ENCODE measurements at regions not wholly inside any gene's neighbourhood (a gene's known extent, or its start where the extent isn't known, plus 50 kb on each side); places are given as distances from the start of the nearest gene placed in this dataset.

DNA sequence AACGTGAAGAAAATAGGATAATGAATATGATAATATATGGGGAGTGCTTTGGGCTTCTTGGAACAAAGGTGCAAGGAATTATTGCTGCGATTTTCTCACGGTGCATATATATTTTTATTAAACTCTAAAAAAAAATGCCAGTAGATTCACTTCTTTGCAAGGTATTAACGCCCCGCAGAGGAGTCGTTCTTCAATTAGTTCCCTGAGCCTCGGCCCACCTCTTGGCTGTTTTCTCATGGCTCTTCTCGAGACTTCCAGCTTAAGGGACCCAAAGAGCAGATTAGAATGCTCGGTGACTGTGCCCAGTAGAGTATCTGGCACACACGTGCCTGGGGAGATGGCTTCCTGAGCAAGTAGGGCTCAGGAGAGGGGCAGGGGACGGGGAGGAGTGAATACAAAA is 367.4 kb downstream of the MID1IP1 start:
- Histone ChIP-seq H3K27ac (ENCODE audit: insufficient read depth, low read length) (no peak overlapping the region), H3K9me1 (ENCODE audit: insufficient read depth, low read length) (no peaks in the 10 kb centered on the region), H4K91ac (ENCODE audit: insufficient read depth, low read depth, low read length) (no peak overlapping the region), H2BK15ac (ENCODE audit: low read depth, low read length) (no peak overlapping the region), H3K4ac (ENCODE audit: low read depth, low read length) (no peak overlapping the region), H3K9me3 (ENCODE audit: control insufficient read depth, insufficient read depth, low read length) (no peaks in the 10 kb centered on the region), H2BK20ac (ENCODE audit: low read depth, low read length) (no peak overlapping the region), H4K8ac (ENCODE audit: low read depth in 2 of 2, low read length in 2 of 2) (no peak overlapping the region), H3K18ac (ENCODE audit: low read depth, low read length) (no peak overlapping the region), H4K5ac (ENCODE audit: low read depth, low read length) (no peak overlapping the region), H2AK9ac (replicated peaks; ENCODE audit: low read depth, low read length, poor library complexity) (no peak overlapping the region), H3K56ac (ENCODE audit: extremely low read depth, insufficient read depth, low read length) (no peak overlapping the region), H3K36me3 (ENCODE audit: control insufficient read depth, insufficient read depth, low read length) (no peaks in the 10 kb centered on the region), H2AK5ac (ENCODE audit: low read depth, low read length) (no peak overlapping the region), H3K79me1 (ENCODE audit: low read depth in 1 of 2, low read length in 2 of 2) (no peaks in the 10 kb centered on the region), H2AFZ (replicated peaks; ENCODE audit: low read length, poor library complexity) (no peak overlapping the region), H3K14ac (replicated peaks; ENCODE audit: low read depth, low read length) (no peak overlapping the region), H3K27me3 (ENCODE audit: control insufficient read depth, insufficient read depth, low read length) (peaks cover 19% of the 10 kb centered on the region), H3K4me3 (ENCODE audit: insufficient read depth, low read depth, low read length) (no peak overlapping the region), H3K23ac (ENCODE audit: low read depth, low read length) (no peak overlapping the region), H4K20me1 (ENCODE audit: insufficient read depth, low read length) (no peaks in the 10 kb centered on the region), H3K4me1 (ENCODE audit: control insufficient read depth, insufficient read depth, low read length) (no peaks in the 10 kb centered on the region), H2BK5ac (ENCODE audit: low read depth, low read length, poor library complexity, severe bottlenecking) (no peak overlapping the region), H3K4me2 (ENCODE audit: low read depth, low read length) (no peak overlapping the region), H2BK120ac (ENCODE audit: low read depth, low read length) (no peak overlapping the region), H3K9ac (ENCODE audit: low read depth, low read length) (no peak overlapping the region)
- CTCF ChIA-PET, result no interaction called here
- ATAC-seq (ENCODE audit: low read depth), result no peak
- intact Hi-C loops (cut with micrococcal nuclease) (no loop called here), dilution Hi-C loops (cut with HindIII; ENCODE audit: low sequenced_read_pairs, unreplicated experiment) (no loop called here), in situ Hi-C loops (cut with MboI; ENCODE audit: low sequenced_read_pairs) (no loop called here)
- DNase-seq, result no peak
- TF ChIP-seq CHD1 (IDR thresholded peaks at IDR 0.05; ENCODE audit: low read depth, low read length) (no peak), CEBPB (IDR thresholded peaks at IDR 0.05; ENCODE audit: low read depth, low read length) (no peak), RFX5 (IDR thresholded peaks at IDR 0.05; ENCODE audit: low read depth, low read length) (no peak), FOS (IDR thresholded peaks at IDR 0.05; ENCODE audit: low read depth, low read length) (no peak), RAD21 (IDR thresholded peaks at IDR 0.05; ENCODE audit: low read length) (no peak), MXI1 (IDR thresholded peaks at IDR 0.05; ENCODE audit: borderline replicate concordance, low read depth, low read length) (no peak), RCOR1 (IDR thresholded peaks at IDR 0.05; ENCODE audit: insufficient replicate concordance, low read length) (no peak)
- TF ChIP-seq, protein P1, sequence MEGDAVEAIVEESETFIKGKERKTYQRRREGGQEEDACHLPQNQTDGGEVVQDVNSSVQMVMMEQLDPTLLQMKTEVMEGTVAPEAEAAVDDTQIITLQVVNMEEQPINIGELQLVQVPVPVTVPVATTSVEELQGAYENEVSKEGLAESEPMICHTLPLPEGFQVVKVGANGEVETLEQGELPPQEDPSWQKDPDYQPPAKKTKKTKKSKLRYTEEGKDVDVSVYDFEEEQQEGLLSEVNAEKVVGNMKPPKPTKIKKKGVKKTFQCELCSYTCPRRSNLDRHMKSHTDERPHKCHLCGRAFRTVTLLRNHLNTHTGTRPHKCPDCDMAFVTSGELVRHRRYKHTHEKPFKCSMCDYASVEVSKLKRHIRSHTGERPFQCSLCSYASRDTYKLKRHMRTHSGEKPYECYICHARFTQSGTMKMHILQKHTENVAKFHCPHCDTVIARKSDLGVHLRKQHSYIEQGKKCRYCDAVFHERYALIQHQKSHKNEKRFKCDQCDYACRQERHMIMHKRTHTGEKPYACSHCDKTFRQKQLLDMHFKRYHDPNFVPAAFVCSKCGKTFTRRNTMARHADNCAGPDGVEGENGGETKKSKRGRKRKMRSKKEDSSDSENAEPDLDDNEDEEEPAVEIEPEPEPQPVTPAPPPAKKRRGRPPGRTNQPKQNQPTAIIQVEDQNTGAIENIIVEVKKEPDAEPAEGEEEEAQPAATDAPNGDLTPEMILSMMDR (conservative IDR thresholded peaks at IDR 0.05; ENCODE audit: low read depth, low read length), result no peak
- POLR2A ChIA-PET (ENCODE audit: unreplicated experiment), result no interaction called here
- BruUV-seq (replicated peaks), result no TSS peak
- WGBS, 2 experiments (ENCODE audit: extremely low coverage in 2 of 2, insufficient read length in 1 of 2), result 100% methylated on average over 1 of the region's 11 CpGs; no CpG with 5 or more reads in 1 of the 2 experiments

Measured in IMR-90 (cell line).